GM21390 (cell line): ENCODE measurements at regions not wholly inside any gene's neighbourhood (a gene's known extent, or its start where the extent isn't known, plus 50 kb on each side); places are given as distances from the start of the nearest gene placed in this dataset.

Experiments used
- ATAC-seq: cut with Tn5 transposase; IDR thresholded peaks from one replicate; pipeline ENCODE4 v1.9.1; 2021; ENCODE audit not compliant: unreplicated experiment

DNA sequence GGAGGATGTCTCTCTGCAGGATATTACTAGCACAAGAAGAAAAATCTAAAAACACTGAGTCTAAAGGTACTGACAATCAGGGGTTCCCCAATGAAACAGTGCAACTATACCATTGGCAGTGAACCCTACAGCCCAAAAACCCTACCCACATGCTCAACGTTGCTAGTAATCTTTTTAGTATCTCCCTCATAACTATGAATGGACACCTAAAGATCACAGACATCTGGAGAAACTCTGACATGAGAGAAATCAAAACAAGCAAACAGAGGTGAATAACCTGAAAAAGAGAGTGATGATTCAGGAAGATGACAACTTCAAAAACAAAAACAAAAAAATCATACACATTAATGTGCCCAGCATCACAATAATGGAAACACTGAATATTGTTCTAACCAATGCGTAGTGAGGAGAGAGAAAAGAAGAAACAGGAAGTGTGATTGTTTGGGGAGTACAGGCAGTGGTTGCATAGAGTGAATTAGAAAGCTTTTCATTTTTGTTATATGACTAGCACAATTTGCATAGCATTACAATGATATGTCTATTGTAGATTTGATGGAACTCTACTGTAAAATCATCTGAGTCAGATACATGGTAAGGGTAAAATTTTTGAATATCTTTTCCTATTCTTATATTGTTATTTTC is 78.9 kb upstream of the FMR1 start:
- peak; percentile 80 for ATAC-seq

DNA sequence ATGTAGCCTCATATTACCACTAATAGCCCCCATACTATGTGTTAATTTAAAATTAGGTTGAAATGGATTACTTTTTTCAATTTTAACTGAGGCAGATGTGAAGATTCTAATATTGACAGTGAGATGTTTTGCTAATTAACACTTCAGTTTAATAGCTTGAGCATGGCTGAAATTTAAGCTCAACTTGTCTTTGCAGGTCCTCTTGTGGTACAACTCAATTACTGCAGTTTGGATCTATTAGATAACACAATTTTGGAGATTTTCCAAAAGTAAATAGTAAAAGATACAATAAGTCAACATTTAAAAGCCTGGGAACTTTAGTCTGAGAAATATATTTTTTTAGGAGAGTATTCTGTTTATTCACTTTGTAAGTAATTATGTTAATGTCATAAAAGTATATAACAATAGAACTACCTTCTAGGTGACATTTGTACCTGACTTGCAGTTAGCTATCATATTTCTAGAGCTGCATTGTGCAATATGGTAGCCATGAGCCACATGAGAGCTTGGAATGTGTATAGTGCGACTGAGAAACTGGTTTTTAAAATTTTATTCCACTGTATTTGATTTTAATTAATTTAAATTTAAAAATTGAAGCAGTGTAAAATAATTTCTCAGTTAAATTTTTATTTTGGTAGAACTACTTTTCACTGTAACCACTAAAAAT is 73.1 kb upstream of the FMR1 start:
- no peak for ATAC-seq

DNA sequence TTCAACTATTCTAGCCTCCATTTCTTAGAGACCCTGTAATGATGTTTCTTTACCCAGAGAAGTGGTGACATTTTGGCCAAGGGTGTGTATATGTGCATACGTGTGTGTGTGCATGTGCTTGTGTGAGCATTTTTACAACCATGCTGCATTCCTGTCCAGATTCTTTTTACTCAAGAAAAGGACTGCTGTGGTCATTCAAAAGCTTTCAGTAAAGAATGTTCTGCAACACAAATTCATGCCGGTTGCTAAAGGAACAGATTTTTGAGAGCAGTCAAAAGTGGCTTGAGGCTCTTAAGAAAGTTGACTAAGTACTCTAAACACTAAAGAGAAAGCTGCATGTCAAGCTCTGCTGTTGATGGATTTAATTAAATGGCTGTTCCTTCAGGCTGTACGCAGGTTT is 65.0 kb upstream of the FMR1 start:
- ATAC-seq = no peak

DNA sequence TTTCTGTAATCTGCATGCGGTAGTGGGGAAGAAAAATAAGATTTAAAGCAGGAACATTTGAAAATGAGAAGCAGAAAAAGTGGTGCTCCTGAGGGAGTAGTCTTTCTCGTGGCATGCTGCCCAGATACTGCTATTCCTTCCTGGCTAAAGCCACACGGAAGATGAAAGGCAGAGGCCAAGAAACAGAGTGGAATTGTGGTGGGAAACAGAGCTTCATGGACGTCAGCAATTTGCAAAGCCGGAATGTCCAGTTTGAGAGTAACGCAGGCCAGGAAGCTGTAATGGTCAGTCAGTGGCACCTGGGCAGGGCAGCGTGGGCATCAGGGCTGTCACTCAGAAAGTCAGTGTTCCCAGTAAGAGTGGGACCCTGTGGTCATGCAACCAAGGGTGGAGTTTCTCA is 63.7 kb upstream of the FMR1 start:
- no peak for ATAC-seq

- ATAC-seq = peak; percentile 54
Measured at GRCh38 chrX:147848543-147849443, 62.9 kb upstream of the FMR1 start.

- ATAC-seq = peak; percentile 67
Measured at GRCh38 chrX:147850875-147851274, 60.8 kb upstream of the FMR1 start.

GRCh38 chrX:147853701-147854100 is 58.0 kb upstream of the FMR1 start:
- no peak for ATAC-seq

GRCh38 chrX:147859666-147860065 is 52.1 kb upstream of the FMR1 start:
- no peak for ATAC-seq
